PC-3 (cell line): ENCODE measurements at regions not wholly inside any gene's neighbourhood (a gene's known extent, or its start where the extent isn't known, plus 50 kb on each side); places are given as distances from the start of the nearest gene placed in this dataset.

Experiments
- ATAC-seq: fragments of 200-7000 bp; cut with Tn5 transposase; 2 replicates; pipeline ENCODE4 v1.9.1; 2020; ENCODE audit warnings: mild to moderate bottlenecking, moderate library complexity
- BruUV-seq: library from RNA; stranded (reverse); fragments of 400-500 nt; replicated peaks from 2 replicates; lab custom pipeline; 2021; lab: Mats Ljungman, UMichigan
- CTCF ChIA-PET: fragments of 300-600 bp; sonication (Branson Sonifier 250); formaldehyde crosslinking; loops from one replicate; lab custom pipeline; 2022; ENCODE audit warnings: antibody characterized with exemption; lab: Charles Lee
- POLR2A ChIA-PET: fragments of 300-600 bp; sonication (Branson Sonifier 250); formaldehyde crosslinking; loops from one replicate; lab custom pipeline; 2022; ENCODE audit warnings: antibody characterized with exemption; ENCODE audit not compliant: unreplicated experiment; lab: Charles Lee
- DNase-seq: peaks from one replicate; pipeline ENCODE4 v3.0.0-alpha.2; 2015
- H2AFZ ChIP-seq: fragments of 300-600 bp; sonication (generic); 2 replicates; pipeline ENCODE4 v1.6.0; 2016; ENCODE audit warnings: antibody characterized with exemption, low read length
- H3F3A ChIP-seq: fragments of 300-600 bp; sonication (generic); one replicate; pipeline ENCODE4 v1.6.0; 2017; ENCODE audit warnings: antibody characterized with exemption, low read length, control low read depth, mild to moderate bottlenecking; ENCODE audit not compliant: unreplicated experiment
- H3K27ac ChIP-seq: fragments of 300-600 bp; sonication (generic); 2 replicates; pipeline ENCODE4 v1.5.1; 2016; ENCODE audit warnings: mild to moderate bottlenecking, low read length
- H3K27me3 ChIP-seq: fragments of 300-600 bp; sonication (generic); 2 replicates; pipeline ENCODE4 v1.6.1; 2016; ENCODE audit warnings: low read length, mixed read lengths
- H3K36me3 ChIP-seq: fragments of 300-600 bp; sonication (generic); 2 replicates; pipeline ENCODE4 v1.6.1; 2016; ENCODE audit warnings: low read depth, mixed run types, low read length, mixed read lengths
- H3K4me1 ChIP-seq: fragments of 300-600 bp; sonication (generic); 2 replicates; pipeline ENCODE4 v1.5.1; 2016; ENCODE audit warnings: low read length; ENCODE audit not compliant: insufficient read depth
- H3K4me2 ChIP-seq: fragments of 300-600 bp; sonication (generic); 2 replicates; pipeline ENCODE4 v1.6.0; 2016; ENCODE audit warnings: low read length
- H3K4me3 ChIP-seq: fragments of 300-600 bp; sonication (generic); 2 replicates; pipeline ENCODE4 v1.5.1; 2016; ENCODE audit warnings: mild to moderate bottlenecking, low read length, mixed read lengths
- H3K79me2 ChIP-seq: fragments of 300-600 bp; sonication (generic); 2 replicates; pipeline ENCODE4 v1.6.1; 2017; ENCODE audit warnings: low read length, mixed read lengths
- H3K9ac ChIP-seq: fragments of 300-600 bp; sonication (generic); 2 replicates; pipeline ENCODE4 v1.6.0; 2016; ENCODE audit warnings: mild to moderate bottlenecking, low read length
- H3K9me2 ChIP-seq: fragments of 300-600 bp; sonication (generic); replicated peaks from 2 replicates; pipeline ENCODE4 v1.6.1; 2016; ENCODE audit warnings: mixed run types, low read length, mixed read lengths
- H3K9me3 ChIP-seq: fragments of 300-600 bp; sonication (generic); 2 replicates; pipeline ENCODE4 v1.6.1; 2016; ENCODE audit warnings: low read length, mixed read lengths
- H4K20me1 ChIP-seq: fragments of 300-600 bp; sonication (generic); 2 replicates; pipeline ENCODE4 v1.6.1; 2016; ENCODE audit warnings: low read length, mixed read lengths
- EZH2 ChIP-seq: fragments of 300-600 bp; sonication (generic); IDR thresholded peaks from one replicate; pipeline ENCODE4 v1.6.1; 2017; ENCODE audit warnings: antibody characterized with exemption, mild to moderate bottlenecking, low read length; ENCODE audit not compliant: unreplicated experiment
- EZH2phosphoT487 ChIP-seq: fragments of 300-600 bp; sonication (generic); IDR thresholded peaks from 2 replicates; pipeline ENCODE4 v1.6.1; 2018; ENCODE audit warnings: mild to moderate bottlenecking, antibody characterized with exemption, low read length, borderline replicate concordance
- intact Hi-C: fragments of 100-400 bp; cut with micrococcal nuclease; formaldehyde crosslinking; loops from 2 replicates; pipeline ENCODE4 v1.9.0; 2023
- TF ChIP-seq, protein P1 (sequence below): fragments of 300-600 bp; sonication (generic); conservative IDR thresholded peaks from 2 replicates; pipeline ENCODE4 v1.5.1; 2017; ENCODE audit warnings: antibody characterized with exemption, low read depth, mild to moderate bottlenecking, low read length

DNA sequence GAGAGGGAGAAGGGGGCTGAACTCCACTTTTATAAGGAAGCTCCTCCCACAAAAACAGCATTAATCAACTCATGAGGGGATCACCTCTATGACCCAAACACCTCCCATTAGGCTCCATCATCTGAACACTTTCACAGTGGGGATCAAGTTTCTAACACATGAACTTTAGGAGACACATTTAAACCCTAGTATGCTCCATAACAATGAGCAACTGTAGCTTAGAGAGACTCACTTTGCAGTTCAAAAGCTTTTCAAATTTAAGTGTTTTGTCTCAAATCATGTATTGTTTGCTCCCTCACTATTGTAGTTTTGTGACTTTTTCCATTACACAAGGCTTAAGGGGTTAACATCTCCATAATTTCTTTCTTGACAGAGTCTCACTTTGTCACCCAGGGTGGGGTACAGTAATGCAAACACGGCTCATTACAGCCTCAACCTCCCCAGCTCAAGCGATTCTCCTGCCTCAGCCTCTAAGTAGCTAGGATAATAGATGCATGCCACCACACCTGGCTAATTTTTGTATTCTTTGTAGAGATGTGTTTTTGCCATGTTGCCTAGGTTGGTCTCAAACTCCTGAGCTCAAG, 352.7 kb upstream of the CDH20 start:
- ATAC-seq (no peak), DNase-seq (no peak)
- Histone ChIP-seq H4K20me1 (no peaks in the 10 kb centered on the region), H2AFZ (no peak overlapping the region), H3K36me3 (no peaks in the 10 kb centered on the region), H3K4me3 (no peak overlapping the region), H3K27me3 (peaks cover 28% of the 10 kb centered on the region), H3K9ac (no peak overlapping the region), H3K4me1 (no peaks in the 10 kb centered on the region), H3K9me2 (no peaks in the 10 kb centered on the region), H3F3A (no peaks in the 10 kb centered on the region), H3K9me3 (no peaks in the 10 kb centered on the region), H3K27ac (no peak overlapping the region), H3K79me2 (no peaks in the 10 kb centered on the region), H3K4me2 (no peak overlapping the region)
- ChIA-PET POLR2A (no interaction called here), CTCF (no interaction called here)
- BruUV-seq: no TSS peak
- TF ChIP-seq, protein P1, sequence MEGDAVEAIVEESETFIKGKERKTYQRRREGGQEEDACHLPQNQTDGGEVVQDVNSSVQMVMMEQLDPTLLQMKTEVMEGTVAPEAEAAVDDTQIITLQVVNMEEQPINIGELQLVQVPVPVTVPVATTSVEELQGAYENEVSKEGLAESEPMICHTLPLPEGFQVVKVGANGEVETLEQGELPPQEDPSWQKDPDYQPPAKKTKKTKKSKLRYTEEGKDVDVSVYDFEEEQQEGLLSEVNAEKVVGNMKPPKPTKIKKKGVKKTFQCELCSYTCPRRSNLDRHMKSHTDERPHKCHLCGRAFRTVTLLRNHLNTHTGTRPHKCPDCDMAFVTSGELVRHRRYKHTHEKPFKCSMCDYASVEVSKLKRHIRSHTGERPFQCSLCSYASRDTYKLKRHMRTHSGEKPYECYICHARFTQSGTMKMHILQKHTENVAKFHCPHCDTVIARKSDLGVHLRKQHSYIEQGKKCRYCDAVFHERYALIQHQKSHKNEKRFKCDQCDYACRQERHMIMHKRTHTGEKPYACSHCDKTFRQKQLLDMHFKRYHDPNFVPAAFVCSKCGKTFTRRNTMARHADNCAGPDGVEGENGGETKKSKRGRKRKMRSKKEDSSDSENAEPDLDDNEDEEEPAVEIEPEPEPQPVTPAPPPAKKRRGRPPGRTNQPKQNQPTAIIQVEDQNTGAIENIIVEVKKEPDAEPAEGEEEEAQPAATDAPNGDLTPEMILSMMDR: no peak
- TF ChIP-seq EZH2: no peak
- TF ChIP-seq EZH2phosphoT487: no peak
- intact Hi-C loops: no loop called here

DNA sequence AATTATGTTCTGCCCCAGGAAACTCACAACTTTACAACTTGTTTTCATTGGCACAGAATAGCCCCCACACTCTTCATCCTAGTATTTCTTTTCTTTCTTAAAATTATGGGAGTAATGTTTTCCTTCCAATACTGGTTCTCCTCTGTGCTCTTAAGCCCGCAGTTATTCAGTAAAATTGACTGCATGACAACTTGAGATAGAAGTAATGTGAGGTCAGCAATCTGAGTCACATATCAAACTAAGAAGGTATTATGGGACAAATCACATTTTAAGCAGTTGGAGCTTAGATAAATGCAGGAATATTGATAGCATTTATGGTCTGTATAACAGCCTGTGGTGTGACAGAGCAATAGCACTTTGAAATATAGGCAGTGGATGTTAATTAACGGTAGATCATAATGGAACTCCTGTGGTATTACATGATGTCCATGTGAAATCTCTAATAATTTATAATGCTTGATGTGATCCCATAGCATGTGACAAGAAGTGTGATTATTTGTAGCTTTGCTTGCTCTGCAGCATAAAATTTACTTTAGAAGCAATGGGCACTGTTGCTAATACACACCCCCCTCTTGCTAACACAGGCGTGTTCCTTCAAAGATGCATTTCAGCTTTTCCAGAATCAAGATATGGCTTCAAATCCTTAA, 351.4 kb upstream of the CDH20 start:
- no TSS peak for BruUV-seq
- no peak overlapping the region for H3K4me2 ChIP-seq
- no peaks in the 10 kb centered on the region for H3F3A ChIP-seq
- no peaks in the 10 kb centered on the region for H3K9me3 ChIP-seq
- no peaks in the 10 kb centered on the region for H3K9me2 ChIP-seq
- no peak overlapping the region for H2AFZ ChIP-seq
- H3K27me3 ChIP-seq: peaks cover 35% of the 10 kb centered on the region
- H3K9ac ChIP-seq: no peak overlapping the region
- no peak overlapping the region for H3K27ac ChIP-seq
- no peaks in the 10 kb centered on the region for H3K36me3 ChIP-seq
- no peaks in the 10 kb centered on the region for H3K79me2 ChIP-seq
- TF ChIP-seq EZH2 (no peak), EZH2phosphoT487 (no peak)
- TF ChIP-seq, protein P1: no peak
- no peaks in the 10 kb centered on the region for H4K20me1 ChIP-seq
- POLR2A ChIA-PET: no interaction called here
- intact Hi-C loops: no loop called here
- ATAC-seq (no peak), DNase-seq (no peak)
- H3K4me3 ChIP-seq: no peak overlapping the region
- CTCF ChIA-PET: no interaction called here
- H3K4me1 ChIP-seq: no peaks in the 10 kb centered on the region

DNA sequence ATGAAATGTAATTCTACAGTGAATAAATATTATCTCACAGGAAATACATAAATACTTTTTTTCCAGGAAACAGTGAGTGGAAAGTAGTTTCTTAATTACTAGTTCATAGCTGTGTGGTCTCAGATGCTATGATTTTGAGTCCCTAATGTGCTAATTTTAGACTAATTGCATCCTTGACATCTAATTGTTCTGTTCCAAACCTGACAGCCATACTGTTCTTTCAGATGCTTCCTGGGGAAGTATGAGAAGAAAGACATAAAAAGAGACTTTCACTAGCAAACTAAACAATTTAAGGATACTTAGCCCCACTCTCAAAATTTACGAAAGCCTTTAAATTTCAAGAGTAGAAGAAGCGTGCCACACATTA, 350.9 kb upstream of the CDH20 start:
- Histone ChIP-seq H3K4me3 (no peak overlapping the region), H3K4me1 (no peaks in the 10 kb centered on the region), H3F3A (no peaks in the 10 kb centered on the region), H3K27me3 (peaks cover 35% of the 10 kb centered on the region), H3K4me2 (no peak overlapping the region), H2AFZ (no peak overlapping the region), H4K20me1 (no peaks in the 10 kb centered on the region), H3K27ac (no peak overlapping the region), H3K9me3 (no peaks in the 10 kb centered on the region), H3K36me3 (no peaks in the 10 kb centered on the region), H3K9me2 (no peaks in the 10 kb centered on the region), H3K9ac (no peak overlapping the region), H3K79me2 (no peaks in the 10 kb centered on the region)
- BruUV-seq: no TSS peak
- CTCF ChIA-PET: no interaction called here
- intact Hi-C loops: no loop called here
- TF ChIP-seq EZH2 (no peak), EZH2phosphoT487 (no peak)
- TF ChIP-seq, protein P1: no peak
- ATAC-seq (no peak), DNase-seq (no peak)
- POLR2A ChIA-PET: no interaction called here
